Natural killer cell (primary cell): ENCODE measurements at regions not wholly inside any gene's neighbourhood (a gene's known extent, or its start where the extent isn't known, plus 50 kb on each side); places are given as distances from the start of the nearest gene placed in this dataset.

Experiments used
- ATAC-seq, 3 donors: fragments of 150-1000 bp in 2 of 3; fragments of 200-7000 bp in 1 of 3; cut with Tn5 transposase; 1 replicate in 1 of 3; 2 replicates in 2 of 3; pipeline ENCODE4 v1.10.0; 2021; ENCODE audit warnings: mild to moderate bottlenecking in 2 of 3, moderate library complexity in 2 of 3
- DNase-seq, 2 donors: peaks; one replicate each; pipeline versions ENCODE4 v3.0.0 to v3.0.0-alpha.2; 2013 to 2021; ENCODE audit warnings: mixed read lengths in 1 of 2
- H3K27ac ChIP-seq: one replicate; pipeline ENCODE4 v1.5.1; 2013; ENCODE audit warnings: mild to moderate bottlenecking, low read length
- H3K27me3 ChIP-seq: one replicate; pipeline ENCODE4 v1.6.1; 2013; ENCODE audit warnings: low read length; ENCODE audit not compliant: control insufficient read depth, insufficient read depth
- H3K36me3 ChIP-seq: one replicate; pipeline ENCODE4 v1.6.1; 2013; ENCODE audit warnings: low read length; ENCODE audit not compliant: control insufficient read depth, insufficient read depth
- H3K4me1 ChIP-seq: one replicate; pipeline ENCODE4 v1.6.1; 2013; ENCODE audit warnings: low read length; ENCODE audit not compliant: control insufficient read depth, insufficient read depth
- H3K4me3 ChIP-seq: one replicate; pipeline ENCODE4 v1.5.1; 2013; ENCODE audit warnings: low read length
- H3K9me3 ChIP-seq: one replicate; pipeline ENCODE4 v1.6.1; 2013; ENCODE audit warnings: low read length; ENCODE audit not compliant: control insufficient read depth, insufficient read depth
- H3K27ac Mint-ChIP-seq, 2 donors: one replicate each; pipeline ENCODE4 v1.8.0; 2022; ENCODE audit warnings: mild to moderate bottlenecking in 2 of 2, mixed read lengths in 2 of 2, moderate library complexity in 1 of 2
- H3K27me3 Mint-ChIP-seq, 2 donors: one replicate each; pipeline ENCODE4 v1.8.0; 2022; ENCODE audit warnings: low read depth in 2 of 2, mixed read lengths in 2 of 2
- H3K36me3 Mint-ChIP-seq: one replicate; pipeline ENCODE4 v1.8.0; 2022; ENCODE audit warnings: mixed read lengths
- H3K4me1 Mint-ChIP-seq, 2 donors: one replicate each; pipeline ENCODE4 v1.8.0; 2022; ENCODE audit warnings: mixed read lengths in 2 of 2
- H3K4me3 Mint-ChIP-seq: one replicate; pipeline ENCODE4 v1.8.0; 2022; ENCODE audit warnings: mild to moderate bottlenecking, moderate library complexity, mixed read lengths
- H3K9me3 Mint-ChIP-seq, 2 donors: one replicate each; pipeline ENCODE4 v1.8.0; 2022; ENCODE audit warnings: mixed read lengths in 2 of 2
- WGBS: methylation state at CpG from one replicate; pipeline ENCODE4 v1.1.7; 2013; ENCODE audit warnings: missing lambda C conversion rate; ENCODE audit not compliant: insufficient coverage; 5-methylcytosine and 5-hydroxymethylcytosine counted together
- intact Hi-C: fragments of 100-400 bp; cut with micrococcal nuclease; formaldehyde crosslinking; loops from one replicate; pipeline ENCODE4 v1.14.2; 2022
- TF ChIP-seq, protein P1 (sequence below): fragments of 200-600 bp; IDR thresholded peaks from one replicate; pipeline ENCODE4 v1.8.0; 2022; ENCODE audit warnings: antibody characterized with exemption

DNA sequence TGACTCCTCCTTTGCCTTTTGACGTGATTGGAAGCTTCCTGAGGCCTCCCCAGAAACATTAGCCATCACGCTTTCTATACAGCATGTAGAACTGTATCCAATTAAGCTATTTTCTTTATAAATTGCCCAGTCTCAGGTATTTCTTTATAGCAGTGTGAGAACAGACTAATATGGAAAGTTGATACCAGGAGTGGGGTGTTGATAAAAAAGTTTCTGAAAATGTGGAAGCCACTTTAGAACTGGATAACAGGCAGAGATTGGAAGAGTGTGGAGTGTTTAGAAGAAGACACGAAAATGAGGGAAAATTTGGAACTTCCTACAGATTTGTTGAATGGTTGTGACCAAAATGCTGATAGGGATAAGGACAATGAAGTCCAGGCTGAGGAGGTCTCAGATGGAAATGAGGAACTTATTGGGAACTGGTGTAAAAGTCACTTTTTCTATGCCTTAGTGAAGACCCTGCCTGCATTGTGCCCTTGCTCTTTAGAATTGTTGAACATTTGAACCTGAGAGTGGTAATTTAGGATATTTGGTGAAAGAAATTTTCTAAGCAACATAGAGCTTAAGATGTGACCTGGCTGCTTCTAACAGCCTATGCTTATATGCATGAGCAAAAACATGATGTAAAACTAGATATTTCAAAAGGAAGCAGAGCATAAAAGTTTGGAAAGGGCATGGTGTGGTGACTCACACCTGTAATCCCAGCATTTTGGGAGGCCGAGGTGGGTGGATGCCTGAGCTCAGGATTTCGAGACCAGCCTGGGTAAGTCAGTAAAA lies 969.7 kb downstream of the DSC3 start:
- no peak overlapping the region for H3K27ac Mint-ChIP-seq
- H3K36me3 Mint-ChIP-seq = no peaks in the 10 kb centered on the region
- TF ChIP-seq, protein P1, sequence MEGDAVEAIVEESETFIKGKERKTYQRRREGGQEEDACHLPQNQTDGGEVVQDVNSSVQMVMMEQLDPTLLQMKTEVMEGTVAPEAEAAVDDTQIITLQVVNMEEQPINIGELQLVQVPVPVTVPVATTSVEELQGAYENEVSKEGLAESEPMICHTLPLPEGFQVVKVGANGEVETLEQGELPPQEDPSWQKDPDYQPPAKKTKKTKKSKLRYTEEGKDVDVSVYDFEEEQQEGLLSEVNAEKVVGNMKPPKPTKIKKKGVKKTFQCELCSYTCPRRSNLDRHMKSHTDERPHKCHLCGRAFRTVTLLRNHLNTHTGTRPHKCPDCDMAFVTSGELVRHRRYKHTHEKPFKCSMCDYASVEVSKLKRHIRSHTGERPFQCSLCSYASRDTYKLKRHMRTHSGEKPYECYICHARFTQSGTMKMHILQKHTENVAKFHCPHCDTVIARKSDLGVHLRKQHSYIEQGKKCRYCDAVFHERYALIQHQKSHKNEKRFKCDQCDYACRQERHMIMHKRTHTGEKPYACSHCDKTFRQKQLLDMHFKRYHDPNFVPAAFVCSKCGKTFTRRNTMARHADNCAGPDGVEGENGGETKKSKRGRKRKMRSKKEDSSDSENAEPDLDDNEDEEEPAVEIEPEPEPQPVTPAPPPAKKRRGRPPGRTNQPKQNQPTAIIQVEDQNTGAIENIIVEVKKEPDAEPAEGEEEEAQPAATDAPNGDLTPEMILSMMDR = no peak
- H3K4me3 Mint-ChIP-seq = no peak overlapping the region
- Histone ChIP-seq H3K4me3 (no peak overlapping the region), H3K9me3 (peaks cover 14% of the 10 kb centered on the region), H3K36me3 (no peaks in the 10 kb centered on the region), H3K27me3 (no peaks in the 10 kb centered on the region), H3K4me1 (no peaks in the 10 kb centered on the region), H3K27ac (no peak overlapping the region)
- H3K9me3 Mint-ChIP-seq = peaks cover 21 to 23% of the 10 kb centered on the region in 2 donors
- intact Hi-C loops = no loop called here
- DNase-seq (no peak), ATAC-seq (no peak)
- WGBS = 58% methylated on average over 5 of the region's 5 CpGs
- H3K27me3 Mint-ChIP-seq = no peaks in the 10 kb centered on the region
- H3K4me1 Mint-ChIP-seq = no peaks in the 10 kb centered on the region

DNA sequence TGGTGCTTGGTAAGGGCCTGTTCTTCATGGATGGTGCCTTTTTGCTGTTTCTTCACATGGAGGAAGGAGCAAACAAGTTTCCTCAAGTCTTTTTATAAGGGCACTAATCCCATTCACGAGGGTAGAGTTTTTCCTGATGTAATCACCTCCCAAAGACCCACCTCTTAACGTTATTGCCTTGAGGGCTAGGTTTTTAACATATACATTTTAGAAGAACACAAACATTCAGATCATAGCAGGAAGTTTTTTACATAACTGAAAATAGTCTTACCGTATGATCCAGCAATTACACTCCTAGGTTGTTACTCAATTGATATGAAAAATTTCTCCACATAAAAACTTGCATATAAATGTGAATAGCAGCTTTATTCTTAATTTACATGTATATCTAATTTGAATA lies 976.3 kb downstream of the DSC3 start:
- no peak for ATAC-seq
- Histone ChIP-seq H3K27ac (no peak overlapping the region), H3K4me3 (no peak overlapping the region), H3K27me3 (no peaks in the 10 kb centered on the region), H3K4me1 (no peaks in the 10 kb centered on the region), H3K9me3 (peaks cover 3% of the 10 kb centered on the region), H3K36me3 (no peaks in the 10 kb centered on the region)
- no peak overlapping the region for H3K4me3 Mint-ChIP-seq
- no peak for DNase-seq
- no peaks in the 10 kb centered on the region for H3K27me3 Mint-ChIP-seq
- intact Hi-C loops = no loop called here
- H3K36me3 Mint-ChIP-seq = peaks cover 6% of the 10 kb centered on the region
- no peak overlapping the region for H3K27ac Mint-ChIP-seq
- H3K9me3 Mint-ChIP-seq = peaks cover 12 to 21% of the 10 kb centered on the region in 2 donors
- TF ChIP-seq, protein P1 = no peak
- no peaks in the 10 kb centered on the region for H3K4me1 Mint-ChIP-seq
- WGBS = 57% methylated on average over 1 of the region's 3 CpGs

DNA sequence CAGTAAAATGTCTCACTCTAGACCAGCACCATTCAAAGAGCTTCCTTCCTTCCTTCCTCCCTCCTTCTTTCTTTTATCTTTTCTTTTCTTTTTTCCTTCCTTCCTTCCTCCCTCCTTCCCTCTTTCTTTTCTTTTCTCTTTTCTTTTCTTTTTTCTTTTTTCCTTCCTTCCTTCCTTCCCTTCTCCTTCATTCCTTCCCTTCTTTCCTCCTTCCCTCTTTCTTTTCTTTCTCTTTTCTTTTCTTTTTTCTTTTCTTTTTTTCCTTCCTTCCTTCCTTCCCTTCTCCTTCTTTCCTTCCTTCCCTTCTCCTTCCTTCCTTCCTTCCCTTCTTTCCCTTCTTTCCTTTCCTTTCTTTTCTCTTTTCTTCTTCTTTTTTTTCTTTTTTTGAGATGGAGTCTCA lies 985.1 kb downstream of the DSC3 start:
- Mint-ChIP-seq H3K36me3 (peaks cover 7% of the 10 kb centered on the region), H3K4me1 (no peaks in the 10 kb centered on the region), H3K4me3 (no peak overlapping the region)

More for the DNA sequence above, 985.1 kb downstream of the DSC3 start:
- intact Hi-C loops = loop anchor here (10.0 kb wide), 1 partner anchor 63 kb away; no protein-coding TSS in a partner anchor
- Mint-ChIP-seq H3K27me3 (no peaks in the 10 kb centered on the region), H3K9me3 (peaks cover 19 to 23% of the 10 kb centered on the region in 2 donors), H3K27ac (no peak overlapping the region)
- no peak overlapping the region for H3K4me3 ChIP-seq
- H3K9me3 ChIP-seq = peaks cover 6% of the 10 kb centered on the region
- H3K27ac ChIP-seq = no peak overlapping the region
- DNase-seq (no peak), ATAC-seq (no peak)
- no peaks in the 10 kb centered on the region for H3K4me1 ChIP-seq
- no peaks in the 10 kb centered on the region for H3K36me3 ChIP-seq
- H3K27me3 ChIP-seq = no peaks in the 10 kb centered on the region
- TF ChIP-seq, protein P1 = no peak
